ENCODE measurements at regions not wholly inside any gene's neighbourhood (a gene's known extent, or its start where the extent isn't known, plus 50 kb on each side); places are given as distances from the start of the nearest gene placed in this dataset.
"Not testable (repeated sequence)": the region's sequence is repeated elsewhere in the genome, so short reads cannot be mapped to it uniquely, and the experiment has no call there.

DNA sequence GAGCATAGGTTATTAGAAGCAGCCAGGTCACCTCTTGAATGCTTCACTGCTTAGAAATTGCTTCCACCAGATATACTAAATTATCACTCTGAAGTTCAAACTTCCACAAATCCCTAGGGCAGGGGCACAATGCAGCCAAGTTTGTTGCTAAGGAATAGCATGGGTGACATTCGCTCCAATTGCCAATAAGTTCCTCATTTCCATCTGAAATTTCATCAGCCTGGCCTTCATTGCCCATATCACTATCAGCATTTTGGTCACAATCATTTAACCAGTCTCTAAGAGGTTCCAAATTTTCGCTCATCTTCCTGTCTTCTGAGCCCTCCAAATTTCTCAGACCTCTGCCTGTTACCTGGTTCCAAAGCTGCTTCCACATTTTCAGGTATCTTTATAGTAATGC lies 356.1 kb downstream of the DAD1 start:
- FAIRE-seq, result no peak

- no peak for FAIRE-seq
Measured at GRCh38 chr14:22232486-22232885, 356.5 kb downstream of the DAD1 start.

- no peak for FAIRE-seq
Measured at GRCh38 chr14:22231018-22231417, 358.0 kb downstream of the DAD1 start.

GRCh38 chr14:22230517-22230916 lies 358.5 kb downstream of the DAD1 start:
- no peak for FAIRE-seq

DNA sequence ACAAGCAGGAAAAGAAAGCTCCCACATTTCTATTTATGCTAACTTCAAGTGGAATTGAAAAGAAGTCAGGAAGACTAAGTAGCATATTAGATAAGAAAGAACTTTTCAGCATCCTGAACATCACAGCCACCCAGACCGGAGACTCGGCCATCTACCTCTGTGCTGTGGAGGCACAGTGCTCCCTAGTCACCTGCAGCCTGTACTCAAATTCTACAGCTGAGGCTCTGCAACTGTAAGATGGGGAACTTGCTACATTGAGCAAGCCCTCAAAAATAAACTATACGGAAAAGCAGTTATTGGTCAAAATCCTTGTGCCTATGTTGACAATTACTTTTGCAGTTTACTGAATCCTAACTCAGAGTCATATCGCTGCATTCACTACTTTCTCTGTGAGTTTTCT lies 361.9 kb downstream of the DAD1 start:
- no peak for FAIRE-seq

DNA sequence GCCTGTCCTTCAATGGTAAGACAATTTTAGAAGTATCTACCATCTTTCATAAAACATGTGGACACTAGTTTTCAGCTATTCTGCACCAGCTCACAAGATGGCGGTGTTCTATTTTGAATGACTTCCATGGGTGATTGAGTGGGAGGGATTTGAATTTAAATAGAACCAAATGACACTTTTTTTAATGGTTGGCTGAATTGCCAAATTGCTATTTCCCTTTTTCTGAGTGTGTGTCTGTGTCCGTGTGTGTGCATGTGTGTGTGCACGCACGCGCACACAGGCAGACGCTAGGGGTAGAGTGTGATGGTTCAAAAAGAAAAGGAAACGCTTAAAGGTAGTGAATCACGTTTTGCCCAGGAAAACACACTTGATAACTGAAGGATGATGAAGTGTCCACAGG lies 362.6 kb downstream of the DAD1 start:
- FAIRE-seq, result no peak

DNA sequence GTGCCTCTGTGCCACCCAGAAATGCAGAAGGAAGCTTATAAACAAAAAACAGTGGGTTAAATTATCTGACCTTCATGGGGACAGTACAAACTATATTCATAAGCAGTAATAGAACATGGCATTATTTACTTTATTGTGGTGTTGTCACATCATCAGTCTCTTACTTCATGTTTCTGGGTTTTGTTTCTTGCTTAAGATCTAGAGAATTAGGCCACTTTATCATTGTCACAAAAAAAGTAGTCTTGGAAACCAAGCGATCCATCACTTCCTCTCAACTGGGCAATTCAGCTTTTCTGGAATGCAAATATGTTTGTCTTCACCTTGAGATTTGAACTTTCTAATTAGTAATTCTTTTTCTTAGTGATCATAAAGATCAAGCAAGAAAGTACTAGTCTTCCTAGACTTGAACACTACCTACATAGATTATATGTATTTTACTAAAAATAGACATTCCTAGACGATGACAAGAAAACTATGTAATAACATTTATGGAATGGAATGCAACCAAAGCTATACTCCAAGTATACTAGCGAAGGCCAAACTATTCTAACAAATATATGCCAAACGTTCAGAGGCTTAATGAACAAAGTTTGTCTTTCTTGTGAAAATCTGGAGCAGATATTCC lies 363.4 kb downstream of the DAD1 start:
- FAIRE-seq, result no peak

- no peak for FAIRE-seq
Measured at GRCh38 chr14:22221508-22221907, 367.5 kb downstream of the DAD1 start.

DNA sequence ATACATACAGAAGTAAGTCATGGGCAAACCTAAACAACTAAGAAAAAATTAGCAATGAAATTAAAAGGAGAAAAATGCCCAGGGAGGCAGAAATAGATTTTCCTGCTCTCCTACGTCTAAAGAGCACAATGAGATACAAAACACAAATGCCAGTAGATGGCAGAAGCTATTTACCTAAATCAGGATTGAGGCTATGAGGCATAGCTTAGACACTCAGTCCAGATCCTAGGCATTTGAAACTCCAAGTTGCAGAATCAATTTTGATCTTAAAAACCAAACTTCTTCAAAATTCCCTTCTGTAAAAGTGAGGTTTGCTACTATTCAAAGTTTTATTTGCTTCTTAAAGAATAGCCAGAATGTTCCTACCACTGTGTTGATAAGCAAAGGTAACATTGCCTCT lies 368.6 kb downstream of the DAD1 start:
- FAIRE-seq, result no peak

GRCh38 chr14:22218728-22219127 lies 370.3 kb downstream of the DAD1 start:
- no peak for FAIRE-seq

- FAIRE-seq, result no peak
Measured at GRCh38 chr14:22213120-22213519, 375.9 kb downstream of the DAD1 start.

GRCh38 chr14:22210906-22211305 lies 378.1 kb downstream of the DAD1 start:
- no peak for FAIRE-seq

DNA sequence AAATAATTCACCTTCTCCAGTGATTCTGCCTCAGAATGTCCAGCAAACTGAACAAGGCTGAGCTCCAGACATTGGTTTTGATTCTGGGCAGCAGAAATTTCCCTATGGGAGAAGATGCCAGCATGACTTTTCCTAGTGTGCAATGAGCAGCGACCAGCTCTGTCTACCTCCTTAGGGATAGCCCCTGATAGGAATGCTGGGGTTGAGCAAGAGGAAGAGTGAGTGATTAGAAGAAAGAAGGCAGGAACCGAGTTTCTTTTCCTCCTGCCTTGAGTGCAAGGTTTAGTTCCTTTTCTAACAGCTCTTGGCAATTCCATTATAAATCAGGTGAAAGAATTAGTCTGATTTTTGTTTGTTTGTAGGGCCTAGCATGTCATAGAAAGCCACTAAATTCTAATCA lies 379.0 kb downstream of the DAD1 start:
- no peak for FAIRE-seq

DNA sequence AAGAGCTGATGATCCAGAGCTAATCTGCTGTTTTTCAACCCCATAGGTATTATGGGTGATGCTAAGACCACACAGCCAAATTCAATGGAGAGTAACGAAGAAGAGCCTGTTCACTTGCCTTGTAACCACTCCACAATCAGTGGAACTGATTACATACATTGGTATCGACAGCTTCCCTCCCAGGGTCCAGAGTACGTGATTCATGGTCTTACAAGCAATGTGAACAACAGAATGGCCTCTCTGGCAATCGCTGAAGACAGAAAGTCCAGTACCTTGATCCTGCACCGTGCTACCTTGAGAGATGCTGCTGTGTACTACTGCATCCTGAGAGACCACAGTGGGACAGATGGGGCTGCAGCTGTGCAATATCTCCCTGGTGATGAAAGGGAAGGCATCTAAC lies 386.0 kb downstream of the DAD1 start:
- FAIRE-seq, result no peak

GRCh38 chr14:22202313-22202712 lies 386.7 kb downstream of the DAD1 start:
- no peak for FAIRE-seq

GRCh38 chr14:22200977-22201605 lies 387.9 kb downstream of the DAD1 start:
- FAIRE-seq, result no peak

DNA sequence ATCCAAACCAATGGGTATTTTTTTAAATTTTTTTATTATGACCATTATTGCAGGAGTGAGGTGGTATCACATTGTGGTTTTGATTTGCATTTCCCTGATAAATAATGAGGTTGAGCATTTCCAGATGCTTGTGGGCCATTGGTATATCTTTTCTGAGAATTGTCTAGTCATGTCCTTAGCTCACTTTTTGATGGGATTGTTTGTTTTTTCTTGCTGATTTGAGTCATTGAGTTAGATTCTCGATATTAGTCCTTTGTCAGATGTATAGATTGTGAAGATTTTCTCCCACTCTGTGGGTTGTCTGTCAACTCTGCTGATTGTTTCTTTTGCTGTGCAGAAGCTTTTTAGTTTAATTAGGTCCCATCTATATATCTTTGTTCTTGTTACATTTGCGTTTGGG lies 388.9 kb downstream of the DAD1 start:
- not testable (repeated sequence) for FAIRE-seq

DNA sequence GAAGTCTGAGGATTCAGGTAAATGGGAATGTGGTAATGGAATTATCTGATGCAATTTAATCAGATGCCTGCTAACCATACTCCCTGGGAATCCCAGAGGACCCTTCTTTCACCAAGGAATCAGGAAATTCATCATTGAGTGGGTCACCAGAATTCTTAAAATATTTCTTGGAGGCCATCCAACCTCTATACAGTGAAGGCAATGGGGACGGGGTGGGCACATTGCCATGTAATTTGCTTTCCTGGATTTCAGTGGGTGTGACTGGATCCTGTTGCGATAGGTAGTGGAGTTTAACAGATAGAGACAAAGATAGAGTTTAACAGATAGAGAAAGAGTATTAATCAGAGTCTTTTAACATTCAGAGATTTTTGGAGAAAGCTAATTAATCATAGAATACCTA lies 394.4 kb downstream of the DAD1 start:
- no peak for FAIRE-seq

DNA sequence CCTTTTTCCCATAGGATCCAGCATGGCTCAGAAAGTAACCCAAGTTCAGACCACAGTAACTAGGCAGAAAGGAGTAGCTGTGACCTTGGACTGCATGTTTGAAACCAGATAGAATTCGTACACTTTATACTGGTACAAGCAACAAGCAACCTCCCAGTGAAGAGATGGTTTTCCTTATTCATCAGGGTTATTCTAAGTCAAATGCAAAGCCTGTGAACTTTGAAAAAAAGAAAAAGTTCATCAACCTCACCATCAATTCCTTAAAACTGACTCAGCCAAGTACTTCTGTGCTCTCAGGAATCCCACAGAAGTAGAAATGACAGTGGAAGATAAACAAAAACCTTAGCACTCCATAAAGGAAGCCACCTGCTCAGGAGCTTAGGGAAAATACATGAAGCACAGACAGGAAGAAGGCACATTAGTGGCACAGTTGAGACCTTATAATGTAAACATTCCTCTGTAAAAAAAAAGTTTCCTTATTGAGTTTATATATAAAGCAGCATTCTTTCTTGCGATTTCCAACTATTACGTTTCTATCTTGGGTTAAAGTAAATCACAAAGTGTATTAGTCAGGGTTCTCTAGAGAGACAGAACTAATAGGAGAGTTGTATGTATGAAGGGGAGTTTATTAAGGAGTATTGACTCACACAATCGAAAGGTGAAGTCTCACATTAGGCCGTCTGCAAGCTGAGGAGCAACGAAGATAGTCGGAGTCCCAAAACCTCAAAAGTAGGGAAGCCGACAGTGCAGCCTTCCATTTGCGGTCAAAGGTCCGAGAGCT lies 398.4 kb downstream of the DAD1 start:
- no peak for FAIRE-seq

DNA sequence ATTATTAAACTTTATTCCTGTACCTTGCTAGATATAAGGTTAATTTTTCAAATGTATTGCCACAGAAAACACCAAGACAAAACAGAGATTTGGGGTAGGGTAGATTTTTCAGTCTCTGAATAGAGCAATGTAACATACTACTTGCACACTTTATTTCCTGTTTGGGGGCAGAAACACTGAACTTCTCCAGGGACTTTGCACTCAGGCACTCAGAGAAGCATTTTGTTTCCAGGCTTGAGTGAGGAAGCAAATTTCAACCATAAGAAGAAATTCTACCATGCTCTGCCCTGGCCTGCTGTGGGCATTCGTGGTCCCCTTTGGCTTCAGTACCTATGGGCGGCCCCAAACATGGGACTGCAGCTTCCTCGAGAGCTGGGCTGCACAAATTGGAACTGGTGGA lies 399.1 kb downstream of the DAD1 start:
- FAIRE-seq, result no peak

- no peak for FAIRE-seq
Measured at GRCh38 chr14:22188318-22188717, 400.7 kb downstream of the DAD1 start.

GRCh38 chr14:22185789-22186188 lies 403.2 kb downstream of the DAD1 start:
- no peak for FAIRE-seq

DNA sequence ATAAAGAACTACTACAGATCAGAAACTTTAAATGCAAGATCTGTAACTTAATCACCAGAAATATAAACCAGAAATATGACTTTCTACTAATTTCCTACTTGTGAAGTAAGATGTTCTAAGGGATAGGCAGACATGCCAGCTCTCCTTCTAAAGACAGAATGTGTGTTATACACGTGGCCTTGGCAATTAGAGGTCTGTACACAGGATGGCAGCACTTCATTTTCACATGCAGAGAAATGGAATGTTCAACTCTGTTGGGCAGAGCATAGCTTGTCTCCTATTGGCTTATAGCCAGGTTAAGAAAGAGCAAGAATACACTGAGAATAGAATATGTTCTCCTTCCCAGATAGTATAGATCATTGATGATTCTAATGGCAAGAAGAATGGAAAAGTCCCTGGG lies 403.8 kb downstream of the DAD1 start:
- no peak for FAIRE-seq

DNA sequence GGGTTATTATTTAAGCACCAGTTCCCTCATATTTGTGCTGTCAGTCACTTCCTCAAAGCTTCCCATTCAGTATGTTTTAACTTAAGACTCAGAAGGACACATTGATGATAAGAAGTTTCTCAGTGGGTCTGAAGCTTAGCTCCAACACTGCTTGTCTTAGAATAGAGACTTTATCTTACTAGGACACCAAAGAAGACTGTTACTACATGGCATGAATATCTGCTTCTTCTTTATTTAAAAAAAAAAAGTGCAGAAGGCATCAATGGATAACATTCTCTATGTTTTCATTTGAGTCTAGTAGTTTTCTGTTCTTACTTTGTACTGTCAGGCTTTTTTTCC lies 404.2 kb downstream of the DAD1 start:
- no peak for FAIRE-seq
